ENCODE measurements at regions not wholly inside any gene's neighbourhood (a gene's known extent, or its start where the extent isn't known, plus 50 kb on each side); places are given as distances from the start of the nearest gene placed in this dataset.
"Not testable (repeated sequence)": the region's sequence is repeated elsewhere in the genome, so short reads cannot be mapped to it uniquely, and the experiment has no call there.

GRCh38 chr15:88965097-88965496 lies 51.9 kb upstream of the MFGE8 start:
- H3K4me2 ChIP-seq (ENCODE audit: low read length); H3K27ac ChIP-seq (ENCODE audit: low read depth, low read length, poor library complexity, severe bottlenecking); H3K9me3 ChIP-seq (ENCODE audit: low read length); H3K9me2 ChIP-seq (ENCODE audit: low read depth, low read length); H3K4me3 ChIP-seq (ENCODE audit: low read depth, low read length, poor library complexity, severe bottlenecking); H3F3A ChIP-seq (ENCODE audit: insufficient read depth, low read length); H3K4me1 ChIP-seq (ENCODE audit: insufficient read depth, low read length, severe bottlenecking); H3K36me3 ChIP-seq (ENCODE audit: insufficient read depth, low read length); H2AFZ ChIP-seq (ENCODE audit: low read length); H3K9ac ChIP-seq (ENCODE audit: low read length); H4K20me1 ChIP-seq (ENCODE audit: insufficient read depth, low read length); H3K27me3 ChIP-seq (ENCODE audit: insufficient read depth, low read length); H3K79me2 ChIP-seq (ENCODE audit: insufficient read depth, low read length): not testable (repeated sequence)

GRCh38 chr15:88970232-88970631 lies 57.1 kb upstream of the MFGE8 start:
- Histone ChIP-seq H3F3A (ENCODE audit: insufficient read depth, low read length) (no peaks in the 10 kb centered on the region), H3K4me2 (ENCODE audit: low read length) (no peak overlapping the region), H3K36me3 (ENCODE audit: insufficient read depth, low read length) (no peaks in the 10 kb centered on the region; the same call in 1 of the 2 replicates), H3K27me3 (ENCODE audit: insufficient read depth, low read length) (no peaks in the 10 kb centered on the region; the same call in 1 of the 2 replicates), H3K9me3 (ENCODE audit: low read length) (peaks cover 2% of the 10 kb centered on the region; the same call in 1 of the 2 replicates), H3K9me2 (ENCODE audit: low read depth, low read length) (no peaks in the 10 kb centered on the region), H3K27ac (ENCODE audit: low read depth, low read length, poor library complexity, severe bottlenecking) (no peak overlapping the region), H3K9ac (ENCODE audit: low read length) (no peak overlapping the region), H4K20me1 (ENCODE audit: insufficient read depth, low read length) (no peaks in the 10 kb centered on the region), H2AFZ (ENCODE audit: low read length) (no peak overlapping the region), H3K4me1 (ENCODE audit: insufficient read depth, low read length, severe bottlenecking) (no peaks in the 10 kb centered on the region), H3K79me2 (ENCODE audit: insufficient read depth, low read length) (no peaks in the 10 kb centered on the region), H3K4me3 (ENCODE audit: low read depth, low read length, poor library complexity, severe bottlenecking) (no peak overlapping the region)
- no peak for TF ChIP-seq CTCF (IDR thresholded peaks at IDR 0.05; ENCODE audit: low read length)
- no peak for TF ChIP-seq EZH2 (IDR thresholded peaks at IDR 0.05; ENCODE audit: borderline replicate concordance, low read length)

- no peaks in the 10 kb centered on the region; the same call in 1 of the 2 replicates for H3K27me3 ChIP-seq (ENCODE audit: insufficient read depth, low read length)
- H3K27ac ChIP-seq (ENCODE audit: low read depth, low read length, poor library complexity, severe bottlenecking), result no peak overlapping the region
- H4K20me1 ChIP-seq (ENCODE audit: insufficient read depth, low read length), result no peaks in the 10 kb centered on the region
- H3F3A ChIP-seq (ENCODE audit: insufficient read depth, low read length), result no peaks in the 10 kb centered on the region
- H3K79me2 ChIP-seq (ENCODE audit: insufficient read depth, low read length), result no peaks in the 10 kb centered on the region
- TF ChIP-seq CTCF (IDR thresholded peaks at IDR 0.05; ENCODE audit: low read length) (no peak), EZH2 (IDR thresholded peaks at IDR 0.05; ENCODE audit: borderline replicate concordance, low read length) (no peak)
- no peak overlapping the region for H3K4me3 ChIP-seq (ENCODE audit: low read depth, low read length, poor library complexity, severe bottlenecking)
- no peaks in the 10 kb centered on the region; the same call in 1 of the 2 replicates for H3K36me3 ChIP-seq (ENCODE audit: insufficient read depth, low read length)
- H3K9ac ChIP-seq (ENCODE audit: low read length), result no peak overlapping the region
- no peaks in the 10 kb centered on the region for H3K9me2 ChIP-seq (ENCODE audit: low read depth, low read length)
- H3K4me2 ChIP-seq (ENCODE audit: low read length), result no peak overlapping the region
- H2AFZ ChIP-seq (ENCODE audit: low read length), result no peak overlapping the region
- no peaks in the 10 kb centered on the region for H3K9me3 ChIP-seq (ENCODE audit: low read length)
- no peaks in the 10 kb centered on the region for H3K4me1 ChIP-seq (ENCODE audit: insufficient read depth, low read length, severe bottlenecking)
Measured at GRCh38 chr15:88974392-88974791, 61.2 kb upstream of the MFGE8 start.

- Histone ChIP-seq H3K9me3 (ENCODE audit: low read length) (no peaks in the 10 kb centered on the region), H3K36me3 (ENCODE audit: insufficient read depth, low read length) (no peaks in the 10 kb centered on the region; the same call in 1 of the 2 replicates), H3K4me3 (ENCODE audit: low read depth, low read length, poor library complexity, severe bottlenecking) (no peak overlapping the region), H3K27me3 (ENCODE audit: insufficient read depth, low read length) (no peaks in the 10 kb centered on the region; the same call in 1 of the 2 replicates), H3K27ac (ENCODE audit: low read depth, low read length, poor library complexity, severe bottlenecking) (no peak overlapping the region), H3F3A (ENCODE audit: insufficient read depth, low read length) (no peaks in the 10 kb centered on the region), H3K9me2 (ENCODE audit: low read depth, low read length) (no peaks in the 10 kb centered on the region), H3K9ac (ENCODE audit: low read length) (no peak overlapping the region), H4K20me1 (ENCODE audit: insufficient read depth, low read length) (no peaks in the 10 kb centered on the region), H2AFZ (ENCODE audit: low read length) (no peak overlapping the region), H3K4me1 (ENCODE audit: insufficient read depth, low read length, severe bottlenecking) (no peaks in the 10 kb centered on the region), H3K4me2 (ENCODE audit: low read length) (no peak overlapping the region), H3K79me2 (ENCODE audit: insufficient read depth, low read length) (no peaks in the 10 kb centered on the region)
- no peak for TF ChIP-seq CTCF (IDR thresholded peaks at IDR 0.05; ENCODE audit: low read length)
- TF ChIP-seq EZH2 (IDR thresholded peaks at IDR 0.05; ENCODE audit: borderline replicate concordance, low read length), result no peak
Measured at GRCh38 chr15:88975891-88976290, 62.7 kb upstream of the MFGE8 start.
